ENCODE measurements at regions not wholly inside any gene's neighbourhood (a gene's known extent, or its start where the extent isn't known, plus 50 kb on each side); places are given as distances from the start of the nearest gene placed in this dataset.

DNA sequence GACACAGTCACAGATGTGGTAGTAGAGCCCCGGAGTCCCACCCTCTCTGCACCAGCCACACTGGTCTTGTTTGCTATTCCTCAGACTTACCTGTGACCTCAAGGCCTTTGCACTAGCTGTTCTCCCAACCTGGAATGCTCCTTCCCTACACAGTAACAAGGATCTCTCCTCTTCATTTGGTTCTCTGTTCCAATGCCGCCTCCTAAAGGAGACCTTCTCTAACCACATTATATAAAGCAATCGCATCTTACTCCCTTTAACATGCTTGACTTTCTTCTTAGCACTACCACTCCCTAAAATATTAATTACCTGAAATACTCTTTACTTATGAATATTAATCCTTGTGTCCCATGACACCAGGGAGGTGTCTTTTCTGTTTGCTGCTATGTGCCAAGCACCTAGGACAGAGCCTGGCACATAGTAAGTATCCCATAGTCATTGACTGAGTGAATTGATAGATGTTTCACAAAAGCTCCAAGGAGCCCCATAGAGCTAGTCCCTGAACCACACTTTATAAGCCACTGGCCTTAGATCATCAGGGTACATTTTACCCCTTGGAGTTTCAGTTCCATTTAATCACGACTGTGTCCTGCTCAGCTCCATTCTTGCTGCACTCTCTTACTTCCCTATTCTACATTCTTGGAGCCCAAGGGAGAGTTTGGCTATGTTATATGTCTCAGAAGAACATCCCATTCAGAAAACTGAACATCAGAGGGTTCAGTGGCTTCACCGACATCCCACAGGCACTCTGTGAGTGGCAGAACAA is 312.7 kb downstream of the RAB28 start:
- Histone ChIP-seq H3K27ac (ENCODE audit: low read length) (no peak overlapping the region), H3K4me1 (ENCODE audit: low read length) (no peaks in the 10 kb centered on the region), H3K36me3 (replicated peaks; ENCODE audit: insufficient read depth, low read length) (no peaks in the 10 kb centered on the region), H3K9ac (ENCODE audit: low read length) (no peak overlapping the region), H2AFZ (ENCODE audit: low read length) (no peak overlapping the region), H3K9me3 (replicated peaks; ENCODE audit: insufficient read depth, low read length) (no peaks in the 10 kb centered on the region), H3K79me2 (ENCODE audit: low read length) (no peaks in the 10 kb centered on the region), H3K4me2 (ENCODE audit: low read depth, low read length) (no peak overlapping the region), H3F3A (ENCODE audit: insufficient read depth, low read length) (no peaks in the 10 kb centered on the region), H4K20me1 (ENCODE audit: insufficient read depth, low read length) (no peaks in the 10 kb centered on the region), H3K27me3 (replicated peaks; ENCODE audit: insufficient read depth, low read length) (no peaks in the 10 kb centered on the region), H3K4me3 (ENCODE audit: low read length) (no peak overlapping the region), H3K9me2 (replicated peaks; ENCODE audit: insufficient read depth, low read length) (no peaks in the 10 kb centered on the region)
- TF ChIP-seq EZH2 (optimal IDR thresholded peaks at IDR 0.05; ENCODE audit: low read depth, low read length) (no peak), EZH2phosphoT487 (IDR thresholded peaks at IDR 0.05; ENCODE audit: low read length) (no peak)
- TF ChIP-seq, protein P1, sequence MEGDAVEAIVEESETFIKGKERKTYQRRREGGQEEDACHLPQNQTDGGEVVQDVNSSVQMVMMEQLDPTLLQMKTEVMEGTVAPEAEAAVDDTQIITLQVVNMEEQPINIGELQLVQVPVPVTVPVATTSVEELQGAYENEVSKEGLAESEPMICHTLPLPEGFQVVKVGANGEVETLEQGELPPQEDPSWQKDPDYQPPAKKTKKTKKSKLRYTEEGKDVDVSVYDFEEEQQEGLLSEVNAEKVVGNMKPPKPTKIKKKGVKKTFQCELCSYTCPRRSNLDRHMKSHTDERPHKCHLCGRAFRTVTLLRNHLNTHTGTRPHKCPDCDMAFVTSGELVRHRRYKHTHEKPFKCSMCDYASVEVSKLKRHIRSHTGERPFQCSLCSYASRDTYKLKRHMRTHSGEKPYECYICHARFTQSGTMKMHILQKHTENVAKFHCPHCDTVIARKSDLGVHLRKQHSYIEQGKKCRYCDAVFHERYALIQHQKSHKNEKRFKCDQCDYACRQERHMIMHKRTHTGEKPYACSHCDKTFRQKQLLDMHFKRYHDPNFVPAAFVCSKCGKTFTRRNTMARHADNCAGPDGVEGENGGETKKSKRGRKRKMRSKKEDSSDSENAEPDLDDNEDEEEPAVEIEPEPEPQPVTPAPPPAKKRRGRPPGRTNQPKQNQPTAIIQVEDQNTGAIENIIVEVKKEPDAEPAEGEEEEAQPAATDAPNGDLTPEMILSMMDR (IDR thresholded peaks at IDR 0.05; ENCODE audit: low read length): no peak
- DNase-seq: no peak

- H3K27me3 ChIP-seq (replicated peaks; ENCODE audit: insufficient read depth, low read length): no peaks in the 10 kb centered on the region
- H3K9ac ChIP-seq (ENCODE audit: low read length): no peak overlapping the region
- H4K20me1 ChIP-seq (ENCODE audit: insufficient read depth, low read length): no peaks in the 10 kb centered on the region
- no peaks in the 10 kb centered on the region for H3K36me3 ChIP-seq (replicated peaks; ENCODE audit: insufficient read depth, low read length)
- no peak overlapping the region for H3K4me2 ChIP-seq (ENCODE audit: low read depth, low read length)
- H3K4me3 ChIP-seq (ENCODE audit: low read length): no peak overlapping the region
- H3K79me2 ChIP-seq (ENCODE audit: low read length): no peaks in the 10 kb centered on the region
- H3K27ac ChIP-seq (ENCODE audit: low read length): no peak overlapping the region
- no peaks in the 10 kb centered on the region for H3K4me1 ChIP-seq (ENCODE audit: low read length)
- DNase-seq: no peak
- no peaks in the 10 kb centered on the region for H3K9me2 ChIP-seq (replicated peaks; ENCODE audit: insufficient read depth, low read length)
- no peak overlapping the region for H2AFZ ChIP-seq (ENCODE audit: low read length)
- H3K9me3 ChIP-seq (replicated peaks; ENCODE audit: insufficient read depth, low read length): no peaks in the 10 kb centered on the region
- H3F3A ChIP-seq (ENCODE audit: insufficient read depth, low read length): no peaks in the 10 kb centered on the region
- TF ChIP-seq EZH2 (optimal IDR thresholded peaks at IDR 0.05; ENCODE audit: low read depth, low read length): no peak
- TF ChIP-seq EZH2phosphoT487 (IDR thresholded peaks at IDR 0.05; ENCODE audit: low read length): no peak
- TF ChIP-seq, protein P1 (IDR thresholded peaks at IDR 0.05; ENCODE audit: low read length): no peak
Observed at GRCh38 chr4:13169731-13170525, 314.2 kb downstream of the RAB28 start.

DNA sequence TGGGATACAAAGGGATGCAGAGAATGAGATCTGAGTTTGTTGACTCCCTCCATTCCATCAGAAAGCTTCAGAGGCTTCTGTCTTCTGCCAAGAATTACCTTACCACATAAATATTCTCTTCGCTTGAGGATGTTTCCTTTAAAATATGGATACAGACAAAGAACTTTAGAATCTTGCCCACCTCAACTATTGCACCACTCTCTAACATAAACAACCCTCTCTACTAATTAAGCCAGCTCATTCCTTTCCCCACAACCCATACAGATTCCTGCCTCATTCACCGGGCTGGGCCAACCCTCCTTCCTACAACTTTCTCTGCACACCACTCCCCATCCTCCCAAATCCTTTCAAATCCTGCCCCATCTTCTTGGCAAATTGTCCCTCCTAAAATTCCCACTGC is 315.8 kb downstream of the RAB28 start:
- TF ChIP-seq EZH2 (optimal IDR thresholded peaks at IDR 0.05; ENCODE audit: low read depth, low read length) (no peak), EZH2phosphoT487 (IDR thresholded peaks at IDR 0.05; ENCODE audit: low read length) (no peak)
- TF ChIP-seq, protein P1 (IDR thresholded peaks at IDR 0.05; ENCODE audit: low read length): no peak
- Histone ChIP-seq H4K20me1 (ENCODE audit: insufficient read depth, low read length) (no peaks in the 10 kb centered on the region), H3K4me1 (ENCODE audit: low read length) (no peaks in the 10 kb centered on the region), H3K9ac (ENCODE audit: low read length) (no peak overlapping the region), H3K27ac (ENCODE audit: low read length) (no peak overlapping the region), H3F3A (ENCODE audit: insufficient read depth, low read length) (no peaks in the 10 kb centered on the region), H3K9me3 (replicated peaks; ENCODE audit: insufficient read depth, low read length) (no peaks in the 10 kb centered on the region), H3K36me3 (replicated peaks; ENCODE audit: insufficient read depth, low read length) (no peaks in the 10 kb centered on the region), H3K4me2 (ENCODE audit: low read depth, low read length) (no peak overlapping the region), H3K9me2 (replicated peaks; ENCODE audit: insufficient read depth, low read length) (no peaks in the 10 kb centered on the region), H3K4me3 (ENCODE audit: low read length) (no peak overlapping the region), H3K27me3 (replicated peaks; ENCODE audit: insufficient read depth, low read length) (no peaks in the 10 kb centered on the region), H2AFZ (ENCODE audit: low read length) (no peak overlapping the region), H3K79me2 (ENCODE audit: low read length) (no peaks in the 10 kb centered on the region)
- DNase-seq: no peak
